ENCODE measurements at regions not wholly inside any gene's neighbourhood (a gene's known extent, or its start where the extent isn't known, plus 50 kb on each side); places are given as distances from the start of the nearest gene placed in this dataset.

DNA sequence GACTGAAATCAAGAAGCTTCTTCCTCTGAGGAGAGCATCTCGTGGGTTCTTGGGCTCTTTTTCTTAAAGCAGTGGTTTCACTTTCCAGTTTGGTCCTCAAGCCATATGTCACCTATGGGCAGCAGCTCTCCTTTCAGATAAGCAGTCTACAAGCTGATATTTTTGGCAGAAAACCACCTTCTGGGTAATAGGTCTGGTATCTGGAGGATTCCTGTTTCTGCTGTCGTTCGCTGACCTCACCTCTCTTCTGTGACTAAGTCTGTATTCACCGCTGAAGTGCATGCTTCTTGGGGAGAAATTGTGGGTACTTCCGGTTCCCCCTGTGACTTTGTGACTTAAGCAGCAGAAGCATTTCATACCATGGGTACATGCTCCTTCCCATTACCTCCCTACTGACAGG, 193.6 kb downstream of the EDN1 start:
- no peak for DNase-seq (ENCODE audit: low spot score)

DNA sequence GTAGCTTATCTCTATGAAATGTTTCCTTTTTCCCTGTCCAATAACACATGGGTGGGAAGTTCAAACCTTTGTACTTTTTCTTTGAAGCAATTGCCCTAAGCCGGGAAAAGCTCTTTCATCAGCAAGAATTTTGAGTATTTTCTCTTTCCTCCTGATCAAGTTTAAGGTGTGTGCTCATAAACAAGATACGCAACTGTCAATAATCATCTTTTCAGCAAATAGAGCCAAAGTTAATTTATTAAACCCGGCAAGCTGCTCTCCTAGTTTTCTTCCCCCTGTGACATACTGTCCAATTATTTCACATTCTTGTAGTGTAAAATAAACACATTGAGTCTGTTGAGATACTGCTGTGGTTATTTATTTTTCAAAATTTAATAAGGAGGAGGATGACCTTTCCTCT, 194.4 kb downstream of the EDN1 start:
- no peak overlapping the region for H3K4me2 ChIP-seq (ENCODE audit: insufficient read depth, low read length, poor library complexity, severe bottlenecking)
- no peak overlapping the region for H4K91ac ChIP-seq (ENCODE audit: low read depth, low read length, poor library complexity)
- no peak overlapping the region for H2AK5ac ChIP-seq (ENCODE audit: low read depth, low read length)
- H3K9ac ChIP-seq (ENCODE audit: low read depth, low read length, poor library complexity), result no peak overlapping the region
- DNase-seq (ENCODE audit: low spot score), result no peak
- no peak overlapping the region for H2BK15ac ChIP-seq (ENCODE audit: low read length)
- H3K14ac ChIP-seq (ENCODE audit: low read length), result no peak overlapping the region
- WGBS, 2 donors (ENCODE audit: extremely low coverage in 2 of 2, insufficient read length in 2 of 2, insufficient replicate concordance in 1 of 2), result no CpG with 5 or more reads among the region's 3 CpGs
- no peak overlapping the region for H3K18ac ChIP-seq (ENCODE audit: low read length)
- no peak overlapping the region for H2BK120ac ChIP-seq (ENCODE audit: low read depth, low read length)
- H3K4me3 ChIP-seq (ENCODE audit: low read length in 2 of 2), result no peak overlapping the region
- H3K36me3 ChIP-seq (replicated peaks in 1 of 2; ENCODE audit: control insufficient read depth in 2 of 2, insufficient read depth in 2 of 2, low read length in 2 of 2), result no peaks in the 10 kb centered on the region
- H3K4me1 ChIP-seq (ENCODE audit: control insufficient read depth in 2 of 2, insufficient read depth in 1 of 2, low read depth in 1 of 2, low read length in 2 of 2), result no peaks in the 10 kb centered on the region
- no peak overlapping the region for H2BK12ac ChIP-seq (ENCODE audit: low read length)
- no peaks in the 10 kb centered on the region for H3K9me3 ChIP-seq (replicated peaks in 1 of 2; ENCODE audit: control insufficient read depth in 2 of 2, insufficient read depth in 1 of 2, low read depth in 1 of 2, low read length in 2 of 2)
- no peak overlapping the region for H3K4ac ChIP-seq (ENCODE audit: low read length)
- H3K27ac ChIP-seq (replicated peaks; ENCODE audit: low read length), result no peak overlapping the region
- H3K79me1 ChIP-seq (ENCODE audit: low read depth, low read length), result no peaks in the 10 kb centered on the region
- no peak overlapping the region for H3K23ac ChIP-seq (ENCODE audit: low read depth, low read length, poor library complexity)
- H4K8ac ChIP-seq (ENCODE audit: low read depth, low read length), result no peak overlapping the region
- H2AFZ ChIP-seq (ENCODE audit: low read length), result no peak overlapping the region
- no peaks in the 10 kb centered on the region for H3K27me3 ChIP-seq (ENCODE audit: control insufficient read depth in 3 of 3, insufficient read depth in 3 of 3, low read depth in 1 of 3, low read length in 3 of 3)
- H2BK5ac ChIP-seq (ENCODE audit: low read length), result no peak overlapping the region

More for the DNA sequence above, 193.6 kb downstream of the EDN1 start:
- no peak overlapping the region for H2BK5ac ChIP-seq (ENCODE audit: low read length)
- no peaks in the 10 kb centered on the region for H3K79me1 ChIP-seq (ENCODE audit: low read depth, low read length)
- no peak overlapping the region for H3K14ac ChIP-seq (ENCODE audit: low read length)
- no CpG with 5 or more reads among the region's 5 CpGs for WGBS, 2 donors (ENCODE audit: extremely low coverage in 2 of 2, insufficient read length in 2 of 2, insufficient replicate concordance in 1 of 2)
- no peak overlapping the region for H2BK120ac ChIP-seq (ENCODE audit: low read depth, low read length)
- no peak overlapping the region for H2BK12ac ChIP-seq (ENCODE audit: low read length)
- no peak overlapping the region for H3K4me3 ChIP-seq (ENCODE audit: low read length in 2 of 2)
- no peak overlapping the region for H4K91ac ChIP-seq (ENCODE audit: low read depth, low read length, poor library complexity)
- H4K8ac ChIP-seq (ENCODE audit: low read depth, low read length), result no peak overlapping the region
- no peaks in the 10 kb centered on the region for H3K27me3 ChIP-seq (ENCODE audit: control insufficient read depth in 3 of 3, insufficient read depth in 3 of 3, low read depth in 1 of 3, low read length in 3 of 3)
- H3K4me2 ChIP-seq (ENCODE audit: insufficient read depth, low read length, poor library complexity, severe bottlenecking), result no peak overlapping the region
- no peak overlapping the region for H3K9ac ChIP-seq (ENCODE audit: low read depth, low read length, poor library complexity)
- no peak overlapping the region for H2AFZ ChIP-seq (ENCODE audit: low read length)
- H2BK15ac ChIP-seq (ENCODE audit: low read length), result no peak overlapping the region
- H3K23ac ChIP-seq (ENCODE audit: low read depth, low read length, poor library complexity), result no peak overlapping the region
- no peaks in the 10 kb centered on the region for H3K9me3 ChIP-seq (replicated peaks in 1 of 2; ENCODE audit: control insufficient read depth in 2 of 2, insufficient read depth in 1 of 2, low read depth in 1 of 2, low read length in 2 of 2)
- H2AK5ac ChIP-seq (ENCODE audit: low read depth, low read length), result no peak overlapping the region
- H3K18ac ChIP-seq (ENCODE audit: low read length), result no peak overlapping the region
- no peak overlapping the region for H3K27ac ChIP-seq (replicated peaks; ENCODE audit: low read length)
- H3K4ac ChIP-seq (ENCODE audit: low read length), result no peak overlapping the region
- no peaks in the 10 kb centered on the region for H3K36me3 ChIP-seq (replicated peaks in 1 of 2; ENCODE audit: control insufficient read depth in 2 of 2, insufficient read depth in 2 of 2, low read length in 2 of 2)
- H3K4me1 ChIP-seq (ENCODE audit: control insufficient read depth in 2 of 2, insufficient read depth in 1 of 2, low read depth in 1 of 2, low read length in 2 of 2), result no peaks in the 10 kb centered on the region

DNA sequence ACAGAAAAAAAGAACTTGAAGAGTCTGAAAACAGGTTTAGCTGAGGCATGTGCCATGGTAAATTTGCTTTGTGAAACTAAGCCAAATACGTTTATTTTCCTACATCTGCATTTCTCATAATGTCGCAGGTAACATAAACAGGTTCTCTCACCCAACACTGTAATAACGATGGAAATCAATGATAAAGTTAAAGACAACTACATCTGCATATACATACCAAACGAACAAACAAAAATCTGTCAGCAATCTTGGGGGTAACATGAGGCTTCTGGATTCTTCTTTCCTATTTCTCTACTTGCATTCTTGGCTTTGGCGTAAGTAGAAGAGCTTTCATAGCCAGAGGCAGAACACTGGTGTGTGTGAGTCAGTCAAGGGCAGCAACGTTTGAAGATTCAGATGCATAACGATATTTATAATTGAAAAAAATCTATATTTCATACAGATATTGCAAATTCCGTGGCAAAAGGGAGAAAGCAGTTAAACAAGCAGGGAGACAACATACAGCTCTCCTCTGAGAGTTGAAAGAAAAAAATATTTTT, 195.1 kb downstream of the EDN1 start:
- Histone ChIP-seq H3K36me3 (replicated peaks in 1 of 2; ENCODE audit: control insufficient read depth in 2 of 2, insufficient read depth in 2 of 2, low read length in 2 of 2) (no peaks in the 10 kb centered on the region), H3K79me1 (ENCODE audit: low read depth, low read length) (no peaks in the 10 kb centered on the region), H2AFZ (ENCODE audit: low read length) (no peak overlapping the region), H3K23ac (ENCODE audit: low read depth, low read length, poor library complexity) (no peak overlapping the region), H2BK15ac (ENCODE audit: low read length) (no peak overlapping the region), H4K91ac (ENCODE audit: low read depth, low read length, poor library complexity) (no peak overlapping the region), H3K14ac (ENCODE audit: low read length) (no peak overlapping the region), H3K9me3 (replicated peaks in 1 of 2; ENCODE audit: control insufficient read depth in 2 of 2, insufficient read depth in 1 of 2, low read depth in 1 of 2, low read length in 2 of 2) (no peaks in the 10 kb centered on the region), H3K4me2 (ENCODE audit: insufficient read depth, low read length, poor library complexity, severe bottlenecking) (no peak overlapping the region), H2AK5ac (ENCODE audit: low read depth, low read length) (no peak overlapping the region), H3K4me3 (ENCODE audit: low read length in 2 of 2) (no peak overlapping the region), H3K9ac (ENCODE audit: low read depth, low read length, poor library complexity) (no peak overlapping the region), H2BK120ac (ENCODE audit: low read depth, low read length) (no peak overlapping the region), H3K18ac (ENCODE audit: low read length) (no peak overlapping the region), H3K4me1 (ENCODE audit: control insufficient read depth in 2 of 2, insufficient read depth in 1 of 2, low read depth in 1 of 2, low read length in 2 of 2) (no peaks in the 10 kb centered on the region), H4K8ac (ENCODE audit: low read depth, low read length) (no peak overlapping the region), H3K27me3 (ENCODE audit: control insufficient read depth in 3 of 3, insufficient read depth in 3 of 3, low read depth in 1 of 3, low read length in 3 of 3) (no peaks in the 10 kb centered on the region), H2BK12ac (ENCODE audit: low read length) (no peak overlapping the region), H3K4ac (ENCODE audit: low read length) (no peak overlapping the region), H3K27ac (replicated peaks; ENCODE audit: low read length) (no peak overlapping the region), H2BK5ac (ENCODE audit: low read length) (no peak overlapping the region)
- no peak for DNase-seq (ENCODE audit: low spot score)
- no CpG with 5 or more reads among the region's 8 CpGs for WGBS, 2 donors (ENCODE audit: extremely low coverage in 2 of 2, insufficient read length in 2 of 2, insufficient replicate concordance in 1 of 2)

DNA sequence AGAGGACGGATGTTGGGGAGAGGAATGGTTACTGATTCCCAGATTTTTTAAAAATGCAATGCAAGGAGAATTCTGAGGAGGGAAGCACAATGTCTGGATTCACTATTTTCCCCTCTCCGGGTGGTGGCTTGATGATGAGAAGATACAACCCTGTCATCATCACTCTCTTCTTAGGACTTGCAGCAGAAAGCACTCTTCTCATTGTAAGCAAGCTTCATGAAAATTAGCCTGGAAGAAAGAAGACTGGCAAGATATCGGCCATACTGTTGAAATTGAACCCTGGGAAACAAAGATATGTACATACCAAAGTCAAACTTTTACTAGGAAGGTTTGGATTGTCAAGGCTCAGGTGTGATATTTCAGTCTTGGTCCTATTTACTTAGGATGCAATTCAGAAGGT, 195.7 kb downstream of the EDN1 start:
- H4K8ac ChIP-seq (ENCODE audit: low read depth, low read length), result no peak overlapping the region
- no peak overlapping the region for H4K91ac ChIP-seq (ENCODE audit: low read depth, low read length, poor library complexity)
- H3K79me1 ChIP-seq (ENCODE audit: low read depth, low read length), result no peaks in the 10 kb centered on the region
- no peak overlapping the region for H3K4me2 ChIP-seq (ENCODE audit: insufficient read depth, low read length, poor library complexity, severe bottlenecking)
- no peaks in the 10 kb centered on the region for H3K27me3 ChIP-seq (ENCODE audit: control insufficient read depth in 3 of 3, insufficient read depth in 3 of 3, low read depth in 1 of 3, low read length in 3 of 3)
- no peak overlapping the region for H2BK12ac ChIP-seq (ENCODE audit: low read length)
- H3K9me3 ChIP-seq (replicated peaks in 1 of 2; ENCODE audit: control insufficient read depth in 2 of 2, insufficient read depth in 1 of 2, low read depth in 1 of 2, low read length in 2 of 2), result no peaks in the 10 kb centered on the region
- H3K14ac ChIP-seq (ENCODE audit: low read length), result no peak overlapping the region
- no peak overlapping the region for H2BK5ac ChIP-seq (ENCODE audit: low read length)
- H3K9ac ChIP-seq (ENCODE audit: low read depth, low read length, poor library complexity), result no peak overlapping the region
- DNase-seq (ENCODE audit: low spot score), result no peak
- no peak overlapping the region for H2BK120ac ChIP-seq (ENCODE audit: low read depth, low read length)
- no peak overlapping the region for H2AFZ ChIP-seq (ENCODE audit: low read length)
- no peak overlapping the region for H3K4ac ChIP-seq (ENCODE audit: low read length)
- no peak overlapping the region for H3K23ac ChIP-seq (ENCODE audit: low read depth, low read length, poor library complexity)
- H3K4me3 ChIP-seq (ENCODE audit: low read length in 2 of 2), result no peak overlapping the region
- no CpG with 5 or more reads among the region's 3 CpGs for WGBS, 2 donors (ENCODE audit: extremely low coverage in 2 of 2, insufficient read length in 2 of 2, insufficient replicate concordance in 1 of 2)
- no peaks in the 10 kb centered on the region for H3K4me1 ChIP-seq (ENCODE audit: control insufficient read depth in 2 of 2, insufficient read depth in 1 of 2, low read depth in 1 of 2, low read length in 2 of 2)
- H3K18ac ChIP-seq (ENCODE audit: low read length), result no peak overlapping the region
- H2AK5ac ChIP-seq (ENCODE audit: low read depth, low read length), result no peak overlapping the region
- H3K36me3 ChIP-seq (replicated peaks in 1 of 2; ENCODE audit: control insufficient read depth in 2 of 2, insufficient read depth in 2 of 2, low read length in 2 of 2), result no peaks in the 10 kb centered on the region
- H3K27ac ChIP-seq (replicated peaks; ENCODE audit: low read length), result no peak overlapping the region
- H2BK15ac ChIP-seq (ENCODE audit: low read length), result no peak overlapping the region
